Cardiac muscle cell (in vitro differentiated cells and primary cell): ENCODE measurements at regions not wholly inside any gene's neighbourhood (a gene's known extent, or its start where the extent isn't known, plus 50 kb on each side); places are given as distances from the start of the nearest gene placed in this dataset.

Experiments
- DNase-seq, 2 donors: peaks; one replicate each; pipeline versions ENCODE4 v3.0.0 to v3.0.0-alpha.2; 2010 to 2017; ENCODE audit warnings: low read depth in 1 of 2, low spot score in 1 of 2
- H3K27ac ChIP-seq: fragments of 200-600 bp; sonication (generic); 2 replicates; pipeline ENCODE4 v1.5.1; 2016
- H3K27me3 ChIP-seq: fragments of 200-600 bp; sonication (generic); 2 replicates; pipeline ENCODE4 v1.6.0; 2016; ENCODE audit warnings: control low read depth
- H3K36me3 ChIP-seq: fragments of 200-600 bp; sonication (generic); 2 replicates; pipeline ENCODE4 v1.5.1; 2016; ENCODE audit warnings: control low read depth
- H3K4me1 ChIP-seq: fragments of 200-600 bp; sonication (generic); 2 replicates; pipeline ENCODE4 v1.8.1; 2017; ENCODE audit warnings: low read depth, mild to moderate bottlenecking, mixed run types
- H3K4me3 ChIP-seq: fragments of 200-600 bp; sonication (generic); 2 replicates; pipeline ENCODE4 v1.5.1; 2016; ENCODE audit warnings: mild to moderate bottlenecking
- H3K9me3 ChIP-seq: fragments of 200-600 bp; sonication (generic); 2 replicates; pipeline ENCODE4 v1.5.1; 2017; ENCODE audit warnings: low read depth, mild to moderate bottlenecking, control low read depth
- TF ChIP-seq, protein P1 (sequence below): IDR thresholded peaks from 2 replicates; pipeline ENCODE4 v1.5.1; 2012; ENCODE audit warnings: low read depth, mild to moderate bottlenecking, low read length

DNA sequence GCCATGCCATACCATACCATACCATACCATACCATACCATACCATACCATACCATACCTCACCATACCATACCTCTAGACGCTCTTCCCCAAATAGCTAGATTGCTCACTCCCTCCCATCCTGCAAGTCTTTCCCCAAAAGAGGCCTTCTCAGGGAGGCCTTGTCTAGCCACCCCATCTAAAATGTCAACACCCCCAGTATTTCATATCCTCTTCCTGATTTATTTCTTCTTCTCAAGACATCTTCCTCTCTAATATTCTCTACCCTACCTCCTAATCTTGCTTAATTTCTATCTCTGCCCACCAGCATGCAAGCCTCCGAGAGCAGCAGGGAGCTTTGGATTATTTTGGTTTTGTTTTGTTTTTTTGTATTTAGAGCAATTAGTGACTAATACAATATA, 225.2 kb upstream of the RREB1 start:
- H3K36me3 ChIP-seq, result no peaks in the 10 kb centered on the region
- H3K27me3 ChIP-seq, result no peaks in the 10 kb centered on the region
- H3K9me3 ChIP-seq, result no peaks in the 10 kb centered on the region
- no peaks in the 10 kb centered on the region for H3K4me1 ChIP-seq
- no peak overlapping the region for H3K27ac ChIP-seq
- TF ChIP-seq, protein P1, sequence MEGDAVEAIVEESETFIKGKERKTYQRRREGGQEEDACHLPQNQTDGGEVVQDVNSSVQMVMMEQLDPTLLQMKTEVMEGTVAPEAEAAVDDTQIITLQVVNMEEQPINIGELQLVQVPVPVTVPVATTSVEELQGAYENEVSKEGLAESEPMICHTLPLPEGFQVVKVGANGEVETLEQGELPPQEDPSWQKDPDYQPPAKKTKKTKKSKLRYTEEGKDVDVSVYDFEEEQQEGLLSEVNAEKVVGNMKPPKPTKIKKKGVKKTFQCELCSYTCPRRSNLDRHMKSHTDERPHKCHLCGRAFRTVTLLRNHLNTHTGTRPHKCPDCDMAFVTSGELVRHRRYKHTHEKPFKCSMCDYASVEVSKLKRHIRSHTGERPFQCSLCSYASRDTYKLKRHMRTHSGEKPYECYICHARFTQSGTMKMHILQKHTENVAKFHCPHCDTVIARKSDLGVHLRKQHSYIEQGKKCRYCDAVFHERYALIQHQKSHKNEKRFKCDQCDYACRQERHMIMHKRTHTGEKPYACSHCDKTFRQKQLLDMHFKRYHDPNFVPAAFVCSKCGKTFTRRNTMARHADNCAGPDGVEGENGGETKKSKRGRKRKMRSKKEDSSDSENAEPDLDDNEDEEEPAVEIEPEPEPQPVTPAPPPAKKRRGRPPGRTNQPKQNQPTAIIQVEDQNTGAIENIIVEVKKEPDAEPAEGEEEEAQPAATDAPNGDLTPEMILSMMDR, result no peak
- H3K4me3 ChIP-seq, result no peak overlapping the region
- no peak for DNase-seq

DNA sequence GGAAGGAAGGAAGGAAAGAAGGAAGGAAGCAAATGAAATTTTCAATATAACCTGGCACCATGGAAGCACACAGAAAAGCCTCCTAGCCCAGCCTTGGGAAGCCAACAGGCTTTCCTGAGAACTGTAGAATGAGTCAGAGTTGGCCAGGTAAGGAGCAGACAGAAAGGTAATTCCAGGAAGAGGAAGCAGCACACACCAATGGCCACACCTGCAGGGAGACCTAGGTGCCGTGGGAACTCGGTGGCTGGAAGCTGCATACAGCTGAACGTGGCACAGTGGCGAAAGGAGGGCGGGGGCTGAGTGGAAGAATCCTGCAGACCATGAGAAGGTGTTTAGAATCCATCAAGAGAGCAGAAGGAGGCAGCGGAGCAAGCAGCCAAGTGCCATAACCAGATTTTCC, 224.8 kb upstream of the RREB1 start:
- H3K4me1 ChIP-seq, result no peaks in the 10 kb centered on the region
- no peak for DNase-seq

DNA sequence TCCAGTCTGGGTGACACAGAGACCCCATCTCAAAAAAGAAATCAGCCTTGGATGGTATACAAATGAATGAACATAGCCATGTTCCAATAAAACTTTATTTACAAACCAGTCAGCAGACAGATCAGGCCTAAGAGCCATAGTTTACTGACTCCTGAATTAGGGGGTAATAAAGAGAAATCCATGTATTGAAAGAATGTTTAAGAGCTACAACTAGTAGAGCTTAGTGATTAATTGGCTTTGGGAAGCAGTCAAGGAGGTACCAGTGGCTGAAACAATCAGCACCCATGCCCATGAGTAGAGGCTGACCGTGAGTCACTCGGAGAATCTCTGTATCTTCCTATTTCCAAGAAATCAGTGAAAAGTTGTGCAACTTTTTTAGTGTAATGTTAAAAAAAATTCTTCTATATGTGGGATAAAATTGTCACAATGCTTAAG, 223.6 kb upstream of the RREB1 start:
- Histone ChIP-seq H3K27ac (no peak overlapping the region), H3K27me3 (no peaks in the 10 kb centered on the region), H3K9me3 (no peaks in the 10 kb centered on the region), H3K4me1 (no peaks in the 10 kb centered on the region), H3K4me3 (no peak overlapping the region), H3K36me3 (no peaks in the 10 kb centered on the region)
- peak in 1 of 2 donors; percentile 70 for DNase-seq
- TF ChIP-seq, protein P1, result no peak

More for the DNA sequence above, 224.8 kb upstream of the RREB1 start:
- H3K9me3 ChIP-seq, result no peaks in the 10 kb centered on the region
- H3K36me3 ChIP-seq, result no peaks in the 10 kb centered on the region
- H3K4me3 ChIP-seq, result no peak overlapping the region
- H3K27me3 ChIP-seq, result no peaks in the 10 kb centered on the region
- no peak overlapping the region for H3K27ac ChIP-seq
- TF ChIP-seq, protein P1, result no peak

DNA sequence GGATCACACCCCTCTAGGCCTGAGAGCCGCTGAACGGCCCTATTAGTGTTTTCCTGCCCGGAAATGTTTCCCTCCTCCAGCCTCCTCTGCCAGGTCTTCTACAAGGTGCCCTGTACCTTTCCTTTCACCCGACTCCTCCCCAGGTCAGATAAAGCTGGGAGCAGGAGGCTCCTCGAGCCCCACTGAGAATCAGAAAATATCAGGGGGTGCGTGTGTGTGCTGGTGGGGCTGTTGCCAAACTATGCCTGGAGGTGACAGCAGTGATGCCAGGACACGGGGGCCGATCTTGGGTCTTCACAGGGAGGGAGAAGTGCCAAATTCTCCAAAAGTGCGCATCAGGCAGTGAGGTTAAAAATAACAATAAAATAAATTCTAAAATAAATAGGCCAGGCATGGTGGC, 222.8 kb upstream of the RREB1 start:
- DNase-seq, result no peak
- H3K4me3 ChIP-seq, result no peak overlapping the region
- TF ChIP-seq, protein P1, result no peak

DNA sequence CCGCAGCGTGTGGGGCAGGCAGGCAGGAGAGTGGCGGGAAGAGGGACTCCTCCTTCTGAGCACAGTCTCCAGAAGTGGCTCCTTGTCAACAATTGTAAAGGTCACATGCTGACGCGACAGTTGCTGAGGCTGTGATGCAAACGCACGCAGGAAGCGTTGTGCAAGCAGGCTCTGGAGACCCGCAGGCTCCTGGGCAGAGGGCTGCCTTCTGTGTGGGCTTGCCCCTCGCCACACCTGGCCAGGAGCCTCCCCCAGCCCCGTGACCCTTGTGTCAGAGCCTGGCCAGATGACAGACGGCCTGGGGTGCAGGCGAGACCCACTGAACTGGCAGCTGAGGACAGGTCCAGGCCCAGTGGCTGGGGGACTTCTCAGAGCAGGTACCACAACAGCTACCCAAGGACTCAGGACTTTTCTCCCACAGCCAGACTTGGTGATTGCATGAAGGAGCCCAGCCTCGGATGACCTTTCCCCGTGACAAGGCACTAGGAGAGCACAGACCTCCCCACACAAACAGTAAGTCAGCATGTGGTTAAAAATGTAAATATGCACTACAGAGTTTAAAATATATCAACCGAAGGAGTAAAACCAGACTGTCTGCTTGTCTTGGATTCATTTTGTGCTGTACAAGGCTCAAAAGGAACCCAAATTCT, 222.1 kb upstream of the RREB1 start:
- Histone ChIP-seq H3K9me3 (no peaks in the 10 kb centered on the region), H3K4me3 (no peak overlapping the region), H3K27me3 (no peaks in the 10 kb centered on the region), H3K36me3 (no peaks in the 10 kb centered on the region), H3K27ac (peak overlapping the region; percentile 24), H3K4me1 (peaks cover 5% of the 10 kb centered on the region)
- TF ChIP-seq, protein P1, result no peak
- DNase-seq, result peak in 1 of 2 donors; percentile 24

More for the DNA sequence above, 222.8 kb upstream of the RREB1 start:
- Histone ChIP-seq H3K27me3 (no peaks in the 10 kb centered on the region), H3K9me3 (no peaks in the 10 kb centered on the region), H3K36me3 (no peaks in the 10 kb centered on the region), H3K27ac (no peak overlapping the region), H3K4me1 (no peaks in the 10 kb centered on the region)
